Pancreas (tissue), 10 donors: ENCODE measurements at regions not wholly inside any gene's neighbourhood (a gene's known extent, or its start where the extent isn't known, plus 50 kb on each side); places are given as distances from the start of the nearest gene placed in this dataset.

Experiments
- ATAC-seq, 4 donors: fragments of 200-7000 bp; cut with Tn5 transposase; one replicate each; pipeline versions ENCODE4 v1.8.0 to v1.9.1; 2020; ENCODE audit warnings: mild to moderate bottlenecking in 4 of 4, moderate library complexity in 4 of 4
- DNase-seq, 6 donors: peaks; one replicate each; pipeline ENCODE4 v3.0.0-alpha.2; 2020
- FAIRE-seq: peaks from 2 replicates; lab custom pipeline; 2012; peaks lifted over from hg19 to GRCh38; lab: Jason Lieb, UNC
- H3K27ac ChIP-seq, 4 donors: fragments of 200-600 bp; sonication (generic); 1 replicate in 3 of 4; 2 replicates in 1 of 4; pipeline versions ENCODE4 v1.5.0 to v1.8.0; 2020
- H3K27me3 ChIP-seq, 4 donors: fragments of 200-600 bp; one replicate each; pipeline ENCODE4 v1.8.0; 2021
- H3K36me3 ChIP-seq, 3 donors: fragments of 200-600 bp; sonication (generic) in 1 of 3; one replicate each; pipeline versions ENCODE4 v1.5.0 to v1.8.0; 2020 to 2021
- H3K4me1 ChIP-seq, 3 donors: fragments of 200-600 bp; one replicate each; pipeline ENCODE4 v1.8.0; 2021
- H3K4me3 ChIP-seq, 4 donors: fragments of 200-600 bp; sonication (generic) in 2 of 4; one replicate each; pipeline versions ENCODE4 v1.5.0 to v1.8.0; 2020 to 2021
- H3K9me3 ChIP-seq, 4 donors: fragments of 200-600 bp; one replicate each; pipeline ENCODE4 v1.8.0; 2021
- CTCF ChIP-seq, 4 donors: fragments of 200-600 bp; sonication (generic) in 3 of 4; IDR thresholded peaks; one replicate each; pipeline versions ENCODE4 v1.5.0 to v1.8.0; 2021; ENCODE audit warnings: antibody characterized with exemption in 4 of 4
- WGBS, 2 donors: extraction: QIAGEN DNeasy Blood & Tissue Kit; methylation state at CpG; one replicate each; pipeline ENCODE4 v1.1.7; 2013; 5-methylcytosine and 5-hydroxymethylcytosine counted together
- intact Hi-C, 3 donors: fragments of 100-400 bp; cut with DNase I; formaldehyde crosslinking; loops; one replicate each; pipeline versions ENCODE4 v1.11.1 to v1.14.2; 2022
- donor health status: healthy with polysubstance abuse.
- donor health status: DM: no; HTN: no; CAD: no; lungs with moderate emphysema.
- donor health status: DM: no; HTN: no; CAD: no.
- donor health status: control.
- donor health status: control.
- donor health status: Bipolar disorder and iron deficiency.
- donor health status: DM: yes; HTN: yes; CAD: no.
- donor health status: DM: no; HTN: no; CAD: no.
- donor health status: DM: no; HTN: no; CAD: no.
- donor health status: DM: yes; HTN: yes; CAD: no.

GRCh38 chr5:77828445-77828844 is 52.3 kb upstream of the TBCA start:
- H3K27ac ChIP-seq = no peak overlapping the region
- H3K9me3 ChIP-seq = no peaks in the 10 kb centered on the region
- intact Hi-C loops = no loop called here
- H3K4me3 ChIP-seq = no peak overlapping the region
- no peak for ATAC-seq
- no peaks in the 10 kb centered on the region for H3K4me1 ChIP-seq
- no peaks in the 10 kb centered on the region for H3K36me3 ChIP-seq
- no peak for DNase-seq
- H3K27me3 ChIP-seq = no peaks in the 10 kb centered on the region
- 80 to 82% methylated on average over 3 of the region's 3 CpGs for WGBS, 2 donors
- FAIRE-seq = no peak
- no peak for TF ChIP-seq CTCF (IDR thresholded peaks at IDR 0.05)
